Hematopoietic multipotent progenitor cell treated with erythropoietin and hydrocortisone succinate and interleukin-3 and kit ligand, for 6 days (in vitro differentiated cells): ENCODE measurements at regions not wholly inside any gene's neighbourhood (a gene's known extent, or its start where the extent isn't known, plus 50 kb on each side); places are given as distances from the start of the nearest gene placed in this dataset.

Experiments
- DNase-seq: peaks from one replicate; pipeline ENCODE4 v3.0.0-alpha.2; 2015

GRCh38 chr1:67561704-67562113, 123.3 kb upstream of the GADD45A start:
- DNase-seq = peak; percentile 92

- no peak for DNase-seq
These were observed 121.3 kb upstream of the GADD45A start for GRCh38 chr1:67563684-67564083.

DNA sequence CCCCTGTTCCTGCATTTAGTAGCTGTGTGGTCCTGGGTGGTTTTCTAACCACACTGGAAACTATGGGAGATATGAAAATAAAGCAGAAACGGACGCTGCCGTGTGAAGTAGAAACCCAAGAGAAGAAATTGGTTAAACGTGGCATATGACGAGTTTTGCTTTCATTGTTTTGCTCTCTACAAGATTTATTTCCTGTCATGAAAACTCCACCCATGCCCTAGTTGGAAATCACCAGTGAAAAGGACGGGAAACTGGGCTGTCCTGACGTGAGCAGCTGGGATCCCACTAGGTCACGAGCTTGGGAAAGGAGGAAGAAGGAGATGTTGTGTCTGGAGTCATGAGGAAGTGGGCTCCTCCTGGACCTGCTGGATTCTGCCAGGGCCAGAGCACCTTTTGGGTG, 120.8 kb upstream of the GADD45A start:
- no peak for DNase-seq

DNA sequence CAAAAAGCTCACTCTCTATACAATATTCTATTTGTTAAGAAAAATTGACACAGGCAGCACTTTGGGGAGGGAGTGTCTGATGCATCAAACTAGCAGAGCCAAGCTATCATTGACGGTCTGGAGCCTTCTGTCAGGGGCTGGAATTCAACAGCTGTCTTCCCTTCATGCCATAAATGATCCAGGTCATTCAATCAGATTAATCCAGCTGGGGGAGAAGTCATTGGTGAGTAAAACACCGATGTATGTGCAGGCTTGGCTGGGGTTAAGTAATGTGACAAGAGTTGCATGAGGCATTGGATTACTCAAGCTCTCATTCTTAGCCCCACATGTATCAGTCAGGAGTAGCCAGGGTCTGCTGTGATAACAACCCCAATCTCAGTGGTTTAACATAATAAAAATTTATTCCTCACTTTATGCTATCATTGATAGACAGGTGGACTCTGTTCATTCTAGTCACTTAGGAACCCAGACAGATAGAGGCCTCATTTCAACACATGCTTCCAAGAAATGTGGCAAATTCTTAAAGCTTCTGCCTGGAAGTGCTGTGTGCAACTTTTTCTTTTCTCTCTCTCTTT, 118.1 kb upstream of the GADD45A start:
- no peak for DNase-seq

- no peak for DNase-seq
These were observed 114.4 kb upstream of the GADD45A start for GRCh38 chr1:67570486-67571143.

GRCh38 chr1:67571406-67571805, 113.6 kb upstream of the GADD45A start:
- DNase-seq = no peak

DNA sequence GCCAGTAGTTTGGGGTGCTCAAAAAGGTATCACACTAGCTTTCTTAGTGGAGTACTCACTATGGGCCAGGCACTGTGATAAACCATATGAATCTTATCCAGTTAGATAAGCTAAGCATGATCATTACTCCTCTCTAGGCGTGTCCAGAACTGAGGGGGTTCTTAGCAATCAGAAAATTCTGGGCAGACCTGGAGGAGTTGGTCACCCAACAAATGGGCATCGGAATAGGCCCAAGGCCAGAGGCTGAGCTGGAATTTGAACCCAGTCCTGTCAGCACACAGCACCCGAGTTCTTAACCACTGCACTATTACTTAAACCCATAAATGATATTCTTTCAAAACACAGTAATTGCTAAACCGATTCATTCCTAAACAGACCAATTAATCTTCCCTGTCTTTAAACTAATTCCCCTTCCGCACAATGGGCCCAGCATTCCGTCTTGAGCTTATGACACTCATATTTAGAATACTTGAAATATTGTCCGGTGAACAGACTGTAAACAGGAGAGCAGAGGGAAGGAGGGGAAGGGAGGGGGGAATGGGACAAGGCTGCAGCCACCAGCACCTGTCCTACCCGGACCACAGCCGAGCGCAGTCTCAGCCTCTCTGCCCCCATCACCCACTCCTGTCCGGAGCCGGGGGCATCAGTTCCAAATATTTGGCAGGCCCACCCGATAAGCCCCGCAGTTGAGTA, 113.0 kb upstream of the GADD45A start:
- no peak for DNase-seq

- no peak for DNase-seq
These were observed 112.3 kb upstream of the GADD45A start for GRCh38 chr1:67572594-67573221.

DNA sequence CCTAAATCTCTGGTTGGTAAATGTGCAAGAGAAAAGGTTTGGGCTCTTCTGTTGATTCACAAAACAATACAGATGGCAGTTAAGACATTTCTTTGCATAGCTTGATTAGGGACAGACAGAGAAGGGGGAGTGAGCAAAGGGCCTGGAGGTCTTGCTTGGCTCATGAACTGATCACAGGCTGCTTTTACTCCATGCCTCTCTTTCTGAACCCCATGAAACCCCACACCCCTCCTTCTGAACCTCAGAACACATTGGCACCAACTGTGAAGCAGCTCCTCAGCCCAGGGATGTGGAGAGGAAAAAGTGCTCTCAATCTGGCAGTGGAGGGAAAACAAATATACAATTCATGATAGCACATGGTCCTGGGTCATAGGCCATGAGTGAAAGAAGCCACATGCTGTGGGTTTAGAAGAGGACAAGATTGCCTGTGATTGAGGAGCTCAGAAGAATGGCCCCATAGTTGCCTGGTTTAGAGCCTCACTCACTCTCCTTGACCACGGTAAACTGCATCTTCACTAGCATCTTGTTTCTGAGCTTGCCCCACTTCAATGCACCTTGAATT, 111.6 kb upstream of the GADD45A start:
- DNase-seq = no peak

GRCh38 chr1:67574221-67574620, 110.8 kb upstream of the GADD45A start:
- no peak for DNase-seq

DNA sequence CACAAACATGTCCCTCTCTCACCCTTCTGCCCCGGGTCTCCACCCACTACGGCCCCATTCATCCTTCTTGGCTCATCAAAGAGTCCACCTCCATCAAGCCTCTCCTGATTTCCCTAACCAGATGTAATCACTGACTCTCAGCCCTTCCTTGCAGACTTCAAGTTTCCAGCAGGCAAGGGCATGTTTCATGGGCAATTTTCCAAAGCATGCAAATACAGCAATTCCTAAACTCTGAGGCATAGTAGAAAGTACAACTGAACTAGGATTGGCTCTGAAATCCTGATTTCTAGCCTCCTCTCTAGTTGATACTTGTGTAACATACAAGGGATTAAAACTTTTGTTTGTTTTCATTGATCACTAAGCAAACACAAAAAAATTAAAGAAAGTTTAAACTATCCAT, 109.1 kb upstream of the GADD45A start:
- no peak for DNase-seq

- no peak for DNase-seq
These were observed 108.5 kb upstream of the GADD45A start for GRCh38 chr1:67576474-67576873.

- DNase-seq = no peak
These were observed 107.4 kb upstream of the GADD45A start for GRCh38 chr1:67577646-67578045.

DNA sequence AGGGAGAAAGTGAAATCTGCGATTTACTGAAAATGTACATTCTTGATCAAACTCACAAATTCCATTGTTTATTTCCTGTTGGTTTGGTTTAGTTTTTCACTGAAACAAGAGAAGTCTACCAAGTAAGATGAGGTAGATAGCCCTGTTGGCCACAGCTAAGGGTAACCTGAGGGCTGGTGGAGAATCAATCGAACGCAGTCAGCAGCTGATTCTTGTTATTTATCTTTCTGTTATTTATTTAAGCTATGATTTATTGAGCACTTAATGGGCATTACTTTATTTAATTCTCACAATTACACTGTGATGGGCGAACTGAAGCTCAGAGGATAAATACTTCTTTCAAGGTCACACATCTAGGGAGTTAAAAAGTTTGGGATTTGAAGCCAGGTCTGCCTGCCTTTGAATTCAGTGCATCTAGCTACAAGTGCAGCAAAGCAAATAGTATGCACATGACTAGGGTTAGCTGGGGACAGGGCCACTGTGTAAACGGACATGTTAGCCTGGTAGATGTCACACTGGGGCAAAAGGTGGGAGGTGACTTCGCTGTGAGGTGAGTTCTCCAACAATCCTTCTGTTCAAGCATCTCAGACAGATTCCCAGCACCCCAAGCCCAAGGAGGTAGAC, 106.5 kb upstream of the GADD45A start:
- DNase-seq = no peak

- no peak for DNase-seq
These were observed 105.2 kb upstream of the GADD45A start for GRCh38 chr1:67579623-67580394.

DNA sequence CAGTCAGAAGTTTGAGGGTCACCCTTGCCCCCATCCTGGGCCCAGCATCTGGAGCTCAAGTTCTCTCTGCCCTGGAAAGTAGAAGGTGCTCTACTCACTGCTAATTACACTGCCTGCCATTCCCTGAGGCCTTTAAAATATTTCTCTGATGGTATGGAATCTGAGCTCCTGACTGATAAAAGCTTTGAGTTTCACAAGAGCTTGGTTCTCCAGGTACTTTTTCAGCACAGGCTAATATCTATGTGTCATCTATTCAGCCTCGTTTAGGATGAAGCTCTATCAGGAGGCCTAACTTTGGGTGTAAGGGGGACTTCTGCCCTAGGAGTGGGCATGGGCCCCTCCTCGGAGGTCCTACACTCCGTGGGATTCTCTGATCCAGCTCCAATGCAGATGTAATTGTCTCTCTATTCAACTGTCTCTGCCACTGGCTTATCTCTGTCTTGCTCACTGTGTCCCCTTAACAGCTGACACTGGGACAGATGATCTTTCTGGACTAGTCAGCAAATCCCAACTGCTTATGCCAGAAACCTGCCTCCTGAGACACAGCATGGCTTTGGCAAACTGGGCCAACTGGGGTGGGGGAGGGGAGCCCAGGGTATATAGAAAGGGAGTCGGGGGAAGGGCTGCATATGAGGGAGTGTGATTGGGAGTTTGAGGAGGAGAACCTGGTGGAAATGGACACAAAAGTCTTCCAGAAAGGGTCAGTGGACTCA, 104.2 kb upstream of the GADD45A start:
- no peak for DNase-seq

- DNase-seq = no peak
These were observed 102.2 kb upstream of the GADD45A start for GRCh38 chr1:67582625-67583461.

DNA sequence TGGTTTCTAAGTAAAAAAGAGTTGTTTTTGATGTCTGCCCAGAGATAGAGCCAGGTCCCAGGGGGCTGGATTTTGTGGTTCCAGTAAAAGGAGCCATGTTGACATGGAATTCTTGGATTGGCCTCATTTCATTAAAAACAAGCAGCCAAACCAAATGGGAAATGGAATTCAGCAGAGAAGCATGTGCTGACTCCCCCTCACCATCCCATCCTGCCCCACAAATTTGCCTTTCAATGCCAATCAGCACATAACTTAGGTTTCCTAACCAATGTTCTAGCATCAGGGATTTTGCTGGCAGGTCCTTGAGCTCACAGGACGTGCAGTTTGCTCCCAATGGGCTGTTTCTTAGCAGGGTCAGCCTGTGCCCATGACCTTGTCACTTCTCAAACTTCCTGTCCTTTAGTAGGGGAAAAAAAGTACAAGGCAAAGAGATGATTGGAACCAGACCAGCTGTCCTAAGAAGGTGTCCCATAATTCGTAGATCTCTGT, 101.5 kb upstream of the GADD45A start:
- no peak for DNase-seq

DNA sequence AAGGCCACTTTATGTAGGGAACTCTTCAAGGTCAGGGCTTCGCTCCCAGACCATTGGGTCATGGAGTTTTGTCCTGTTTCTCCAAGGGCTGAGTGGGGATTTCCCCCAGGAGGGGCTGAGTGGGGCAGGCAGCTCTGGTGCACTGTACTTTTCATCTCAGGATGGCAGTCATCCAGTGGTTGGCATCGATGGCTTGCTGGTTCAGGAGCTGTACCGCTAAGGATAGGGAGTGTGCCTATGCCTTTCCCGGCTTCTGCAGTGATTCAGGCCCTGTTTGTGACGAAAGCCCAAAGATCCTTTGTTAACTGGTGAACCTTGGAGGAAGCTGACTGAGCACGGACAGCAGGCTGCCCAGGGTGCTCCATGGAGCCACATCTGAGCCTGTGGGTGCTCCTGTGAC, 100.1 kb upstream of the GADD45A start:
- no peak for DNase-seq

- no peak for DNase-seq
These were observed 98.4 kb upstream of the GADD45A start for GRCh38 chr1:67586596-67586995.
